K562 (cell line): ENCODE measurements at regions not wholly inside any gene's neighbourhood (a gene's known extent, or its start where the extent isn't known, plus 50 kb on each side); places are given as distances from the start of the nearest gene placed in this dataset.

Experiments
- ATAC-seq: fragments of 200-7000 bp; cut with Tn5 transposase; 3 replicates; pipeline ENCODE4 v1.9.1; 2020; ENCODE audit warnings: moderate library complexity
- BruUV-seq: library from RNA; stranded (reverse); fragments of 400-500 nt; replicated peaks from 2 replicates; lab custom pipeline; 2021; lab: Mats Ljungman, UMichigan
- CTCF ChIA-PET: fragments of 300-600 bp; formaldehyde crosslinking; extraction: SDS; loops from one replicate; lab custom pipeline; 2021; ENCODE audit warnings: low intra/inter-chr PET ratio; lab: Yijun Ruan, JAX
- POLR2A ChIA-PET: fragments of 300-600, 350-650 bp; sonication (Branson Sonifier 250); formaldehyde crosslinking; extraction: SDS; loops from one replicate; lab custom pipeline; 2021; ENCODE audit warnings: antibody characterized with exemption, inconsistent platforms; lab: Yijun Ruan, JAX
- DNase-seq, 4 experiments: peaks; one replicate each; pipeline versions ENCODE4 v3.0.0 to v3.0.0-alpha.2; 2011 to 2018; ENCODE audit warnings: low spot score in 3 of 4, mixed read lengths in 3 of 4; ENCODE audit errors: extremely low read depth in 1 of 4
- FAIRE-seq: peaks from 2 replicates; lab custom pipeline; 2011; peaks lifted over from hg19 to GRCh38; lab: Jason Lieb, UNC
- H2AFZ ChIP-seq: 2 replicates; pipeline ENCODE4 v1.6.0; 2011; ENCODE audit warnings: low read depth, low read length, control low read depth, inconsistent platforms
- H3K27ac ChIP-seq: fragments of 200-600 bp; 3 replicates; pipeline ENCODE4 v1.8.0; 2011; ENCODE audit warnings: low read depth, mild to moderate bottlenecking, control low read depth, inconsistent platforms, low read length, moderate library complexity, mixed read lengths; ENCODE audit errors: extremely low read depth
- H3K27me3 ChIP-seq, 2 experiments: fragments of 300-600 bp in 1 of 2; 2 replicates in 1 of 2; 3 replicates in 1 of 2; pipeline versions ENCODE4 v1.6.0 to v1.8.0; 2011; ENCODE audit warnings: inconsistent platforms in 2 of 2, low read length in 2 of 2, mild to moderate bottlenecking in 1 of 2, mixed read lengths in 1 of 2, moderate library complexity in 1 of 2; ENCODE audit not compliant: control insufficient read depth in 2 of 2, insufficient read depth in 2 of 2
- H3K36me3 ChIP-seq: fragments of 300-600 bp; 3 replicates; pipeline ENCODE4 v1.8.0; 2011; ENCODE audit warnings: mild to moderate bottlenecking, low read length, inconsistent platforms; ENCODE audit not compliant: control insufficient read depth, insufficient read depth
- H3K4me1 ChIP-seq, 2 experiments: fragments of 200-600 bp in 1 of 2; replicated peaks in 1 of 2; 2 replicates in 1 of 2; 3 replicates in 1 of 2; pipeline versions ENCODE4 v1.5.1 to v1.8.0; 2011; ENCODE audit warnings: inconsistent platforms in 2 of 2, low read length in 2 of 2, mild to moderate bottlenecking in 1 of 2, mixed read lengths in 1 of 2, moderate library complexity in 1 of 2; ENCODE audit not compliant: control insufficient read depth in 2 of 2, insufficient read depth in 2 of 2
- H3K4me2 ChIP-seq: 2 replicates; pipeline ENCODE4 v1.6.1; 2011; ENCODE audit warnings: low read length, control low read depth, inconsistent platforms, mixed read lengths; ENCODE audit not compliant: insufficient read depth
- H3K4me3 ChIP-seq: fragments of 200-600 bp; sonication (generic), shearing (Covaris generic); 2 replicates; pipeline ENCODE4 v1.5.1; 2016; ENCODE audit warnings: control low read depth, inconsistent platforms
- H3K79me2 ChIP-seq: fragments of 200-600 bp; 3 replicates; pipeline ENCODE4 v1.8.0; 2011; ENCODE audit warnings: low read length, inconsistent platforms; ENCODE audit not compliant: control insufficient read depth, insufficient read depth
- H3K9ac ChIP-seq, 2 experiments: 2 replicates each; pipeline versions ENCODE4 v1.6.0 to v1.6.1; 2011; ENCODE audit warnings: low read depth in 2 of 2, low read length in 2 of 2, control low read depth in 1 of 2, inconsistent platforms in 1 of 2, mild to moderate bottlenecking in 1 of 2, mixed read lengths in 1 of 2; ENCODE audit not compliant: insufficient read depth in 1 of 2
- H3K9me1 ChIP-seq: one replicate; pipeline ENCODE4 v1.6.0; 2011; ENCODE audit warnings: inconsistent platforms, mild to moderate bottlenecking, low read length, moderate library complexity; ENCODE audit not compliant: control insufficient read depth, insufficient read depth
- H3K9me3 ChIP-seq: replicated peaks from 2 replicates; pipeline ENCODE4 v1.5.1; 2011; ENCODE audit warnings: low read depth, low read length, inconsistent platforms; ENCODE audit not compliant: control insufficient read depth, insufficient read depth
- H4K20me1 ChIP-seq: replicated peaks from 2 replicates; pipeline ENCODE4 v1.6.1; 2011; ENCODE audit warnings: low read length, inconsistent platforms, mixed read lengths; ENCODE audit not compliant: control insufficient read depth, insufficient read depth
- EWSR1 ChIP-seq: fragments of 450-650 bp; IDR thresholded peaks from 2 replicates; pipeline ENCODE4 v1.6.1; 2018; ENCODE audit warnings: borderline replicate concordance, mild to moderate bottlenecking, low read depth, moderate library complexity; ENCODE audit not compliant: partially characterized antibody
- GATAD2A ChIP-seq: fragments of 450-650 bp; IDR thresholded peaks from 2 replicates; pipeline ENCODE4 v1.6.1; 2017
- MXD1 ChIP-seq: fragments of 250-450 bp; sonication (Bioruptor Pico); IDR thresholded peaks from 2 replicates; pipeline ENCODE4 v1.8.0; 2021; ENCODE audit warnings: borderline replicate concordance, mild to moderate bottlenecking, moderate library complexity; ENCODE audit not compliant: poor library complexity, severe bottlenecking
- RBFOX2 ChIP-seq: fragments of 200-400 bp; formaldehyde crosslinking; IDR thresholded peaks from 2 replicates; pipeline ENCODE4 v1.6.1; 2017; ENCODE audit warnings: low read depth, mild to moderate bottlenecking, low read length, moderate library complexity
- ZBTB2 ChIP-seq: fragments of 450-650 bp; IDR thresholded peaks from 2 replicates; pipeline ENCODE4 v1.6.1; 2016; ENCODE audit warnings: antibody characterized with exemption
- ZBTB5 ChIP-seq: fragments of 450-650 bp; IDR thresholded peaks from 2 replicates; pipeline ENCODE4 v1.6.1; 2017; ENCODE audit warnings: antibody characterized with exemption
- ZNF764 ChIP-seq: fragments of 250-450 bp; sonication (Bioruptor Pico); IDR thresholded peaks from 2 replicates; pipeline ENCODE4 v1.4.0; 2020; ENCODE audit warnings: low read depth, mild to moderate bottlenecking, moderate library complexity
- WGBS: fragments of 100-300 bp; shearing (Covaris generic); methylation state at CpG from one replicate; pipeline ENCODE4 v1.1.6; 2016; ENCODE audit warnings: low coverage, mixed read lengths; ENCODE audit not compliant: insufficient coverage; ENCODE audit errors: missing lambda C conversion rate; 5-methylcytosine and 5-hydroxymethylcytosine counted together
- in situ Hi-C: fragments of 300-500 bp; cut with MboI; formaldehyde crosslinking; loops from 4 replicates; pipeline ENCODE4 v1.15.0; 2018; ENCODE audit warnings: inconsistent platforms, mixed read lengths
- intact Hi-C: fragments of 100-400 bp; cut with micrococcal nuclease; formaldehyde crosslinking; loops from 2 replicates; pipeline ENCODE4 v1.14.2; 2022

- TF ChIP-seq ZBTB5: no peak
These were observed 1096.1 kb upstream of the NRXN1 start (continued) for GRCh38 chr2:52128081-52128480.

GRCh38 chr2:52127527-52127926, 1095.6 kb upstream of the NRXN1 start:
- H4K20me1 ChIP-seq: no peaks in the 10 kb centered on the region
- no peak overlapping the region for H2AFZ ChIP-seq
- no peak overlapping the region for H3K4me3 ChIP-seq
- intact Hi-C loops: no loop called here
- no peak for FAIRE-seq
- TF ChIP-seq EWSR1 (no peak), RBFOX2 (no peak), ZBTB2 (no peak), ZNF764 (no peak), MXD1 (no peak), GATAD2A (no peak)
- ChIA-PET POLR2A (no interaction called here), CTCF (no interaction called here)
- no peaks in the 10 kb centered on the region for H3K27me3 ChIP-seq
- no peak for DNase-seq
- no peak overlapping the region for H3K9ac ChIP-seq
- no TSS peak for BruUV-seq
- no peaks in the 10 kb centered on the region for H3K79me2 ChIP-seq
- no peak overlapping the region for H3K4me2 ChIP-seq
- no peak overlapping the region for H3K27ac ChIP-seq
- in situ Hi-C loops: no loop called here
- H3K9me3 ChIP-seq: no peaks in the 10 kb centered on the region; the same call in 1 of the 2 replicates
- no peaks in the 10 kb centered on the region for H3K9me1 ChIP-seq
- no peaks in the 10 kb centered on the region for H3K4me1 ChIP-seq
- 9% methylated on average over 1 of the region's 1 CpG for WGBS
- H3K36me3 ChIP-seq: no peaks in the 10 kb centered on the region
- no peak for ATAC-seq
